Smooth muscle cell (in vitro differentiated cells): ENCODE measurements at regions not wholly inside any gene's neighbourhood (a gene's known extent, or its start where the extent isn't known, plus 50 kb on each side); places are given as distances from the start of the nearest gene placed in this dataset.
A peak's percentile ranks its signal among the peaks of the same experiment; 100 is the strongest.

Experiments
- DNase-seq: peaks from one replicate; lab custom pipeline; 2025; ENCODE audit not compliant: unreplicated experiment; lab: John Stamatoyannopoulos, UW
- H2AFZ ChIP-seq: fragments of 200-600 bp; sonication (generic); 2 replicates; pipeline ENCODE4 v1.6.0; 2016; ENCODE audit warnings: antibody characterized with exemption, low read depth, mild to moderate bottlenecking
- H3F3A ChIP-seq: fragments of 200-600 bp; sonication (generic); 2 replicates; pipeline ENCODE4 v1.6.0; 2017; ENCODE audit warnings: antibody characterized with exemption, low read depth
- H3K27ac ChIP-seq: fragments of 200-600 bp; sonication (generic); 2 replicates; pipeline ENCODE4 v1.5.1; 2016; ENCODE audit warnings: low read depth, mild to moderate bottlenecking
- H3K27me3 ChIP-seq: fragments of 200-600 bp; sonication (generic); 2 replicates; pipeline ENCODE4 v1.6.1; 2016; ENCODE audit warnings: low read depth, mild to moderate bottlenecking
- H3K36me3 ChIP-seq: fragments of 200-600 bp; sonication (generic); 2 replicates; pipeline ENCODE4 v1.5.1; 2016; ENCODE audit warnings: low read depth
- H3K4me1 ChIP-seq: fragments of 200-600 bp; sonication (generic); 2 replicates; pipeline ENCODE4 v1.5.1; 2016; ENCODE audit warnings: low read depth
- H3K4me2 ChIP-seq: fragments of 200-600 bp; sonication (generic); 2 replicates; pipeline ENCODE4 v1.6.0; 2016; ENCODE audit warnings: mild to moderate bottlenecking
- H3K4me3 ChIP-seq: fragments of 200-600 bp; sonication (generic); 2 replicates; pipeline ENCODE4 v1.5.1; 2016; ENCODE audit warnings: mild to moderate bottlenecking
- H3K79me2 ChIP-seq: fragments of 200-600 bp; sonication (generic); 2 replicates; pipeline ENCODE4 v1.6.0; 2016; ENCODE audit warnings: low read depth, mild to moderate bottlenecking
- H3K9ac ChIP-seq: fragments of 200-600 bp; sonication (generic); 2 replicates; pipeline ENCODE4 v1.6.0; 2016; ENCODE audit warnings: low read depth
- H3K9me3 ChIP-seq: fragments of 200-600 bp; sonication (generic); replicated peaks from 2 replicates; pipeline ENCODE4 v1.5.1; 2016; ENCODE audit warnings: low read depth
- H4K20me1 ChIP-seq: fragments of 200-600 bp; sonication (generic); 2 replicates; pipeline ENCODE4 v1.6.0; 2016; ENCODE audit warnings: low read depth
- CTCF ChIP-seq: fragments of 200-600 bp; sonication (generic); IDR thresholded peaks from 2 replicates; pipeline ENCODE4 v1.5.1; 2017; ENCODE audit warnings: borderline replicate concordance, mild to moderate bottlenecking, antibody characterized with exemption; ENCODE audit not compliant: insufficient read depth, poor library complexity, severe bottlenecking
- WGBS: methylation state at CpG from one replicate; pipeline ENCODE4 v1.1.7; 2016; ENCODE audit warnings: low lambda C conversion rate; 5-methylcytosine and 5-hydroxymethylcytosine counted together

- Histone ChIP-seq H3K4me2 (no peak overlapping the region), H3K4me1 (no peaks in the 10 kb centered on the region), H3K9me3 (no peaks in the 10 kb centered on the region), H2AFZ (no peak overlapping the region), H3K4me3 (no peak overlapping the region), H3K36me3 (no peaks in the 10 kb centered on the region), H3K27me3 (no peaks in the 10 kb centered on the region), H3K79me2 (no peaks in the 10 kb centered on the region), H3F3A (no peaks in the 10 kb centered on the region), H3K27ac (no peak overlapping the region), H4K20me1 (no peaks in the 10 kb centered on the region), H3K9ac (no peak overlapping the region)
- DNase-seq, result no peak
- WGBS, result 98% methylated on average over 2 of the region's 2 CpGs
- TF ChIP-seq CTCF, result no peak
These were observed 1512.8 kb upstream of the LRRTM3 start for GRCh38 chr10:65413001-65413400.

- Histone ChIP-seq H3K9me3 (no peaks in the 10 kb centered on the region), H3K4me3 (no peak overlapping the region), H3K27ac (peak overlapping the region; percentile 84), H2AFZ (no peak overlapping the region), H3K36me3 (no peaks in the 10 kb centered on the region), H3K4me1 (peaks cover 9% of the 10 kb centered on the region), H3K27me3 (no peaks in the 10 kb centered on the region), H4K20me1 (no peaks in the 10 kb centered on the region), H3F3A (no peaks in the 10 kb centered on the region), H3K79me2 (no peaks in the 10 kb centered on the region), H3K9ac (no peak overlapping the region), H3K4me2 (peak overlapping the region; percentile 20)
- TF ChIP-seq CTCF, result no peak
- no peak for DNase-seq
These were observed 1510.5 kb upstream of the LRRTM3 start for GRCh38 chr10:65415318-65415717.

- Histone ChIP-seq H3K9ac (no peak overlapping the region), H4K20me1 (no peaks in the 10 kb centered on the region), H3K9me3 (no peaks in the 10 kb centered on the region), H3K36me3 (no peaks in the 10 kb centered on the region), H2AFZ (no peak overlapping the region), H3F3A (no peaks in the 10 kb centered on the region), H3K27ac (peak overlapping the region; percentile 84), H3K4me1 (peaks cover 9% of the 10 kb centered on the region), H3K4me2 (peak overlapping the region; percentile 20), H3K27me3 (no peaks in the 10 kb centered on the region), H3K79me2 (no peaks in the 10 kb centered on the region), H3K4me3 (no peak overlapping the region)
- 71% methylated on average over 1 of the region's 1 CpG for WGBS
- TF ChIP-seq CTCF, result no peak
- no peak for DNase-seq
These were observed 1509.7 kb upstream of the LRRTM3 start for GRCh38 chr10:65416094-65416493.

- peaks cover 9% of the 10 kb centered on the region for H3K4me1 ChIP-seq
- no peaks in the 10 kb centered on the region for H3K79me2 ChIP-seq
- H3F3A ChIP-seq, result no peaks in the 10 kb centered on the region
- no peak for TF ChIP-seq CTCF
- H3K9me3 ChIP-seq, result no peaks in the 10 kb centered on the region
- WGBS, result 25% methylated on average over 2 of the region's 2 CpGs
- H3K36me3 ChIP-seq, result no peaks in the 10 kb centered on the region
- H3K27ac ChIP-seq, result peak overlapping the region; percentile 84
- H3K9ac ChIP-seq, result peak overlapping the region; percentile 30
- H4K20me1 ChIP-seq, result no peaks in the 10 kb centered on the region
- H2AFZ ChIP-seq, result peak overlapping the region; percentile 83
- H3K4me2 ChIP-seq, result peak overlapping the region; percentile 14
- H3K27me3 ChIP-seq, result no peaks in the 10 kb centered on the region
- DNase-seq, result no peak
- H3K4me3 ChIP-seq, result no peak overlapping the region
These were observed 1506.2 kb upstream of the LRRTM3 start for GRCh38 chr10:65419629-65420028.
